ENCODE measurements at regions not wholly inside any gene's neighbourhood (a gene's known extent, or its start where the extent isn't known, plus 50 kb on each side); places are given as distances from the start of the nearest gene placed in this dataset.

GRCh38 chr11:110958216-110958615, 246.0 kb upstream of the ARHGAP20 start:
- no peak overlapping the region for H3K9ac ChIP-seq (ENCODE audit: low read depth in 1 of 3, low read length in 3 of 3)
- no peaks in the 10 kb centered on the region for H3K36me3 ChIP-seq (ENCODE audit: control insufficient read depth in 3 of 3, insufficient read depth in 3 of 3, low read length in 3 of 3)
- no peaks in the 10 kb centered on the region for H3K4me1 ChIP-seq (ENCODE audit: control insufficient read depth in 3 of 3, insufficient read depth in 3 of 3, low read length in 3 of 3)
- H3K4me3 ChIP-seq (ENCODE audit: low read length in 3 of 3), result no peak overlapping the region
- no peaks in the 10 kb centered on the region for H3K27me3 ChIP-seq (ENCODE audit: control insufficient read depth in 3 of 3, insufficient read depth in 3 of 3, low read length in 3 of 3)
- H3K9me3 ChIP-seq (ENCODE audit: control insufficient read depth in 3 of 3, low read length in 3 of 3), result no peaks in the 10 kb centered on the region
- no peak overlapping the region for H3K27ac ChIP-seq (ENCODE audit: low read depth, low read length)

GRCh38 chr11:110955776-110956175, 243.5 kb upstream of the ARHGAP20 start:
- no peak overlapping the region for H3K9ac ChIP-seq (ENCODE audit: low read depth in 1 of 3, low read length in 3 of 3)
- no peaks in the 10 kb centered on the region for H3K9me3 ChIP-seq (ENCODE audit: control insufficient read depth in 3 of 3, low read length in 3 of 3)
- no peak overlapping the region for H3K4me3 ChIP-seq (ENCODE audit: low read length in 3 of 3)
- H3K27me3 ChIP-seq (ENCODE audit: control insufficient read depth in 3 of 3, insufficient read depth in 3 of 3, low read length in 3 of 3), result no peaks in the 10 kb centered on the region
- peaks cover 0 to 10% (median 3%) of the 10 kb centered on the region in 3 donors for H3K4me1 ChIP-seq (ENCODE audit: control insufficient read depth in 3 of 3, insufficient read depth in 3 of 3, low read length in 3 of 3)
- no peaks in the 10 kb centered on the region for H3K36me3 ChIP-seq (ENCODE audit: control insufficient read depth in 3 of 3, insufficient read depth in 3 of 3, low read length in 3 of 3)
- no peak overlapping the region for H3K27ac ChIP-seq (ENCODE audit: low read depth, low read length)

GRCh38 chr11:110951950-110952503, 239.8 kb upstream of the ARHGAP20 start:
- Histone ChIP-seq H3K27me3 (ENCODE audit: control insufficient read depth in 3 of 3, insufficient read depth in 3 of 3, low read length in 3 of 3) (no peaks in the 10 kb centered on the region), H3K27ac (ENCODE audit: low read depth, low read length) (peak overlapping the region; percentile 30), H3K4me1 (ENCODE audit: control insufficient read depth in 3 of 3, insufficient read depth in 3 of 3, low read length in 3 of 3) (peaks cover 0 to 10% (median 3%) of the 10 kb centered on the region in 3 donors)

GRCh38 chr11:110951037-110951949, 239.1 kb upstream of the ARHGAP20 start:
- Histone ChIP-seq H3K27ac (ENCODE audit: low read depth, low read length) (peak overlapping the region; percentile 30), H3K36me3 (ENCODE audit: control insufficient read depth in 3 of 3, insufficient read depth in 3 of 3, low read length in 3 of 3) (no peaks in the 10 kb centered on the region), H3K27me3 (ENCODE audit: control insufficient read depth in 3 of 3, insufficient read depth in 3 of 3, low read length in 3 of 3) (no peaks in the 10 kb centered on the region), H3K4me3 (ENCODE audit: low read length in 3 of 3) (no peak overlapping the region), H3K4me1 (ENCODE audit: control insufficient read depth in 3 of 3, insufficient read depth in 3 of 3, low read length in 3 of 3) (peaks cover 0 to 10% (median 3%) of the 10 kb centered on the region in 3 donors), H3K9ac (ENCODE audit: low read depth in 1 of 3, low read length in 3 of 3) (no peak overlapping the region), H3K9me3 (ENCODE audit: control insufficient read depth in 3 of 3, low read length in 3 of 3) (no peaks in the 10 kb centered on the region)

More at GRCh38 chr11:110951950-110952503, 239.8 kb upstream of the ARHGAP20 start:
- Histone ChIP-seq H3K4me3 (ENCODE audit: low read length in 3 of 3) (no peak overlapping the region), H3K36me3 (ENCODE audit: control insufficient read depth in 3 of 3, insufficient read depth in 3 of 3, low read length in 3 of 3) (no peaks in the 10 kb centered on the region), H3K9ac (ENCODE audit: low read depth in 1 of 3, low read length in 3 of 3) (no peak overlapping the region), H3K9me3 (ENCODE audit: control insufficient read depth in 3 of 3, low read length in 3 of 3) (no peaks in the 10 kb centered on the region)

- H3K36me3 ChIP-seq (ENCODE audit: control insufficient read depth in 3 of 3, insufficient read depth in 3 of 3, low read length in 3 of 3), result no peaks in the 10 kb centered on the region
- H3K27ac ChIP-seq (ENCODE audit: low read depth, low read length), result no peak overlapping the region
- H3K27me3 ChIP-seq (ENCODE audit: control insufficient read depth in 3 of 3, insufficient read depth in 3 of 3, low read length in 3 of 3), result no peaks in the 10 kb centered on the region
- peaks cover 0 to 10% (median 3%) of the 10 kb centered on the region in 3 donors for H3K4me1 ChIP-seq (ENCODE audit: control insufficient read depth in 3 of 3, insufficient read depth in 3 of 3, low read length in 3 of 3)
- H3K9ac ChIP-seq (ENCODE audit: low read depth in 1 of 3, low read length in 3 of 3), result no peak overlapping the region
- H3K4me3 ChIP-seq (ENCODE audit: low read length in 3 of 3), result no peak overlapping the region
- H3K9me3 ChIP-seq (ENCODE audit: control insufficient read depth in 3 of 3, low read length in 3 of 3), result no peaks in the 10 kb centered on the region
Observed at GRCh38 chr11:110948112-110948511, 235.9 kb upstream of the ARHGAP20 start.

GRCh38 chr11:110947096-110947495, 234.9 kb upstream of the ARHGAP20 start:
- H3K9ac ChIP-seq (ENCODE audit: low read depth in 1 of 3, low read length in 3 of 3), result no peak overlapping the region
- H3K27me3 ChIP-seq (ENCODE audit: control insufficient read depth in 3 of 3, insufficient read depth in 3 of 3, low read length in 3 of 3), result no peaks in the 10 kb centered on the region
- H3K4me1 ChIP-seq (ENCODE audit: control insufficient read depth in 3 of 3, insufficient read depth in 3 of 3, low read length in 3 of 3), result peaks cover 0 to 10% (median 3%) of the 10 kb centered on the region in 3 donors
- no peaks in the 10 kb centered on the region for H3K9me3 ChIP-seq (ENCODE audit: control insufficient read depth in 3 of 3, low read length in 3 of 3)
- H3K4me3 ChIP-seq (ENCODE audit: low read length in 3 of 3), result no peak overlapping the region
- H3K36me3 ChIP-seq (ENCODE audit: control insufficient read depth in 3 of 3, insufficient read depth in 3 of 3, low read length in 3 of 3), result no peaks in the 10 kb centered on the region
- H3K27ac ChIP-seq (ENCODE audit: low read depth, low read length), result no peak overlapping the region

GRCh38 chr11:110939471-110939870, 227.2 kb upstream of the ARHGAP20 start:
- Histone ChIP-seq H3K9me3 (ENCODE audit: control insufficient read depth in 3 of 3, low read length in 3 of 3) (no peaks in the 10 kb centered on the region), H3K27ac (ENCODE audit: low read depth, low read length) (no peak overlapping the region), H3K4me3 (ENCODE audit: low read length in 3 of 3) (no peak overlapping the region), H3K9ac (ENCODE audit: low read depth in 1 of 3, low read length in 3 of 3) (no peak overlapping the region), H3K4me1 (ENCODE audit: control insufficient read depth in 3 of 3, insufficient read depth in 3 of 3, low read length in 3 of 3) (no peaks in the 10 kb centered on the region), H3K27me3 (ENCODE audit: control insufficient read depth in 3 of 3, insufficient read depth in 3 of 3, low read length in 3 of 3) (no peaks in the 10 kb centered on the region), H3K36me3 (ENCODE audit: control insufficient read depth in 3 of 3, insufficient read depth in 3 of 3, low read length in 3 of 3) (no peaks in the 10 kb centered on the region)

- Histone ChIP-seq H3K36me3 (ENCODE audit: control insufficient read depth in 3 of 3, insufficient read depth in 3 of 3, low read length in 3 of 3) (no peaks in the 10 kb centered on the region), H3K27me3 (ENCODE audit: control insufficient read depth in 3 of 3, insufficient read depth in 3 of 3, low read length in 3 of 3) (no peaks in the 10 kb centered on the region), H3K9me3 (ENCODE audit: control insufficient read depth in 3 of 3, low read length in 3 of 3) (no peaks in the 10 kb centered on the region), H3K4me3 (ENCODE audit: low read length in 3 of 3) (no peak overlapping the region), H3K27ac (ENCODE audit: low read depth, low read length) (no peak overlapping the region), H3K9ac (ENCODE audit: low read depth in 1 of 3, low read length in 3 of 3) (no peak overlapping the region), H3K4me1 (ENCODE audit: control insufficient read depth in 3 of 3, insufficient read depth in 3 of 3, low read length in 3 of 3) (no peaks in the 10 kb centered on the region)
Observed at GRCh38 chr11:110935018-110935640, 222.9 kb upstream of the ARHGAP20 start.

GRCh38 chr11:110929129-110929528, 216.9 kb upstream of the ARHGAP20 start:
- Histone ChIP-seq H3K36me3 (ENCODE audit: control insufficient read depth in 3 of 3, insufficient read depth in 3 of 3, low read length in 3 of 3) (no peaks in the 10 kb centered on the region), H3K27ac (ENCODE audit: low read depth, low read length) (no peak overlapping the region), H3K9ac (ENCODE audit: low read depth in 1 of 3, low read length in 3 of 3) (no peak overlapping the region), H3K4me3 (ENCODE audit: low read length in 3 of 3) (no peak overlapping the region), H3K9me3 (ENCODE audit: control insufficient read depth in 3 of 3, low read length in 3 of 3) (no peaks in the 10 kb centered on the region), H3K27me3 (ENCODE audit: control insufficient read depth in 3 of 3, insufficient read depth in 3 of 3, low read length in 3 of 3) (no peaks in the 10 kb centered on the region), H3K4me1 (ENCODE audit: control insufficient read depth in 3 of 3, insufficient read depth in 3 of 3, low read length in 3 of 3) (no peaks in the 10 kb centered on the region)

- H3K27me3 ChIP-seq (ENCODE audit: control insufficient read depth in 3 of 3, insufficient read depth in 3 of 3, low read length in 3 of 3), result no peaks in the 10 kb centered on the region
- H3K9ac ChIP-seq (ENCODE audit: low read depth in 1 of 3, low read length in 3 of 3), result no peak overlapping the region
- no peak overlapping the region for H3K4me3 ChIP-seq (ENCODE audit: low read length in 3 of 3)
- H3K36me3 ChIP-seq (ENCODE audit: control insufficient read depth in 3 of 3, insufficient read depth in 3 of 3, low read length in 3 of 3), result no peaks in the 10 kb centered on the region
- no peak overlapping the region for H3K27ac ChIP-seq (ENCODE audit: low read depth, low read length)
- H3K9me3 ChIP-seq (ENCODE audit: control insufficient read depth in 3 of 3, low read length in 3 of 3), result no peaks in the 10 kb centered on the region
- no peaks in the 10 kb centered on the region for H3K4me1 ChIP-seq (ENCODE audit: control insufficient read depth in 3 of 3, insufficient read depth in 3 of 3, low read length in 3 of 3)
Observed at GRCh38 chr11:110928391-110928790, 216.2 kb upstream of the ARHGAP20 start.
